GM23338 (cell line): ENCODE measurements at regions not wholly inside any gene's neighbourhood (a gene's known extent, or its start where the extent isn't known, plus 50 kb on each side); places are given as distances from the start of the nearest gene placed in this dataset.

Experiments used
- ATAC-seq: fragments of 200-7000 bp; cut with Tn5 transposase; 3 replicates; pipeline ENCODE4 v1.9.1; 2020
- DNase-seq: peaks from one replicate; pipeline ENCODE4 v3.0.0-alpha.2; 2015; ENCODE audit warnings: low spot score
- H2AFZ ChIP-seq: fragments of 200-600 bp; sonication (generic); 2 replicates; pipeline ENCODE4 v1.8.0; 2016; ENCODE audit warnings: antibody characterized with exemption, mild to moderate bottlenecking, moderate library complexity
- H3F3A ChIP-seq: fragments of 200-600 bp; sonication (generic); replicated peaks from 2 replicates; pipeline ENCODE4 v1.8.0; 2017; ENCODE audit warnings: antibody characterized with exemption, mixed run types, low read depth
- H3K27ac ChIP-seq: fragments of 200-600 bp; sonication (generic); 2 replicates; pipeline ENCODE4 v1.6.1; 2016; ENCODE audit warnings: low read depth
- H3K27me3 ChIP-seq: fragments of 200-600 bp; sonication (generic); 2 replicates; pipeline ENCODE4 v1.8.0; 2016; ENCODE audit warnings: mild to moderate bottlenecking, mixed run types, moderate library complexity; ENCODE audit not compliant: insufficient read depth
- H3K36me3 ChIP-seq: fragments of 200-600 bp; sonication (generic); 2 replicates; pipeline ENCODE4 v1.8.0; 2016; ENCODE audit warnings: mild to moderate bottlenecking; ENCODE audit not compliant: insufficient read depth
- H3K4me1 ChIP-seq: fragments of 200-600 bp; sonication (generic); 2 replicates; pipeline ENCODE4 v1.8.0; 2016; ENCODE audit warnings: mild to moderate bottlenecking, moderate library complexity; ENCODE audit not compliant: insufficient read depth
- H3K4me2 ChIP-seq: fragments of 200-600 bp; sonication (generic); 2 replicates; pipeline ENCODE4 v1.7.1; 2017; ENCODE audit warnings: mixed run types
- H3K4me3 ChIP-seq: fragments of 200-600 bp; sonication (generic); 2 replicates; pipeline ENCODE4 v1.6.1; 2016; ENCODE audit warnings: mixed run types
- H3K79me2 ChIP-seq: fragments of 200-600 bp; sonication (generic); replicated peaks from 2 replicates; pipeline ENCODE4 v1.8.0; 2017; ENCODE audit warnings: mild to moderate bottlenecking; ENCODE audit not compliant: insufficient read depth
- H3K9me2 ChIP-seq: fragments of 200-600 bp; sonication (generic); 2 replicates; pipeline ENCODE4 v1.8.0; 2017; ENCODE audit not compliant: insufficient read depth
- H4K20me1 ChIP-seq: fragments of 200-600 bp; sonication (generic); replicated peaks from 2 replicates; pipeline ENCODE4 v1.8.0; 2017; ENCODE audit warnings: mild to moderate bottlenecking; ENCODE audit not compliant: insufficient read depth
- H3K27ac Mint-ChIP-seq: 2 replicates; pipeline ENCODE4 v1.8.0; 2020; ENCODE audit warnings: inconsistent platforms, mild to moderate bottlenecking, moderate library complexity, mixed read lengths
- H3K27me3 Mint-ChIP-seq: 3 replicates; pipeline ENCODE4 v1.8.0; 2022; ENCODE audit warnings: low read depth, mild to moderate bottlenecking, moderate library complexity, mixed read lengths, inconsistent platforms; ENCODE audit not compliant: insufficient read depth, poor library complexity
- H3K36me3 Mint-ChIP-seq: 3 replicates; pipeline ENCODE4 v1.8.0; 2021; ENCODE audit warnings: low read depth, mild to moderate bottlenecking, inconsistent platforms, moderate library complexity, mixed read lengths
- H3K4me1 Mint-ChIP-seq: 3 replicates; pipeline ENCODE4 v1.8.0; 2020; ENCODE audit warnings: mild to moderate bottlenecking, inconsistent platforms, mixed read lengths
- H3K4me3 Mint-ChIP-seq: 3 replicates; pipeline ENCODE4 v1.8.0; 2021; ENCODE audit warnings: moderate library complexity, mild to moderate bottlenecking, inconsistent platforms, mixed read lengths
- H3K9me3 Mint-ChIP-seq: 3 replicates; pipeline ENCODE4 v1.8.0; 2020; ENCODE audit warnings: moderate library complexity, mild to moderate bottlenecking, inconsistent platforms, mixed read lengths
- CREB1 ChIP-seq: fragments of 250-450 bp; sonication (Bioruptor Pico); IDR thresholded peaks from 2 replicates; pipeline ENCODE4 v1.5.0; 2020; ENCODE audit warnings: low read depth, mild to moderate bottlenecking, moderate library complexity
- EZH2 ChIP-seq: fragments of 200-600 bp; sonication (generic); IDR thresholded peaks from one replicate; pipeline ENCODE4 v1.8.0; 2017; ENCODE audit warnings: antibody characterized with exemption, mild to moderate bottlenecking, low read depth; ENCODE audit not compliant: unreplicated experiment
- EZH2phosphoT487 ChIP-seq: fragments of 200-600 bp; sonication (generic); IDR thresholded peaks from one replicate; pipeline ENCODE4 v1.8.1; 2018; ENCODE audit warnings: antibody characterized with exemption; ENCODE audit not compliant: unreplicated experiment
- JUNB ChIP-seq: IDR thresholded peaks from one replicate; pipeline ENCODE4 v1.6.1; 2016; ENCODE audit warnings: antibody characterized with exemption; ENCODE audit not compliant: unreplicated experiment
- NANOG ChIP-seq: IDR thresholded peaks from 2 replicates; pipeline ENCODE4 v1.6.1; 2016; ENCODE audit warnings: antibody characterized with exemption, borderline replicate concordance
- POLR2AphosphoS5 ChIP-seq: IDR thresholded peaks from 2 replicates; pipeline ENCODE4 v1.6.1; 2016; ENCODE audit warnings: antibody characterized with exemption, low read depth
- STAT1 ChIP-seq: IDR thresholded peaks from one replicate; pipeline ENCODE4 v1.6.1; 2016; ENCODE audit warnings: antibody characterized with exemption; ENCODE audit not compliant: unreplicated experiment
- ZNF114 ChIP-seq: fragments of 250-450 bp; sonication (Bioruptor Pico); IDR thresholded peaks from 2 replicates; pipeline ENCODE4 v1.5.0; 2020; ENCODE audit warnings: mild to moderate bottlenecking, moderate library complexity
- ZNF331 ChIP-seq: fragments of 250-450 bp; sonication (Bioruptor Pico); IDR thresholded peaks from 2 replicates; pipeline ENCODE4 v1.5.0; 2020; ENCODE audit warnings: low read depth, mild to moderate bottlenecking, moderate library complexity
- TF ChIP-seq, protein P1 (sequence below): IDR thresholded peaks from one replicate; pipeline ENCODE4 v1.6.1; 2018; ENCODE audit warnings: antibody characterized with exemption; ENCODE audit not compliant: unreplicated experiment
- TF ChIP-seq, protein P2 (sequence below): IDR thresholded peaks from 2 replicates; pipeline ENCODE4 v1.6.1; 2016; ENCODE audit warnings: antibody characterized with exemption
- TF ChIP-seq, protein P3 (sequence below), 2 experiments: fragments of 200-600 bp in 1 of 2; sonication (generic) in 1 of 2; conservative IDR thresholded peaks; 2 replicates each; pipeline versions ENCODE4 v1.5.1 to v1.6.1; 2016 to 2017; ENCODE audit warnings: antibody characterized with exemption in 2 of 2, low read depth in 2 of 2, mild to moderate bottlenecking in 2 of 2, moderate library complexity in 1 of 2

DNA sequence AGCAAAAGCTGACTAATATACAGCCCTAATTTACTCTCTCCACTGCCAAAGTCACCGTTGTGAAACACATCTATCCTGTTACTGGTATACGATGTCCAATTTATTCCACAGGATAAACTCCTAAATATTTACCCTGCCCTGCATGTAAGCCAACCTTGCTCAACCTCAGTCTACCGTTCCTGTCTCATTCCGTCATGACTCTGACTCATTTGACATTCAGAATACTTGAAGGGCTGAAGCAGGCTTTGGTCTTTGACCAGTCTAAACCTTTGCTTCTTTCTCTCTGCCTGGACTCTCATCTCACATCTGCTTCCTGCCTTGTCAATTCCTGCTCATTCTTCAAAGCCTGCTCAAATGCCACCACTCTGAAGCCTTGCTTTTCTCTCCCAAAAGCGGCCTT lies 157.5 kb downstream of the SCP2D1 start:
- H3F3A ChIP-seq: no peaks in the 10 kb centered on the region
- H3K4me2 ChIP-seq: no peak overlapping the region
- H4K20me1 ChIP-seq: no peaks in the 10 kb centered on the region
- Mint-ChIP-seq H3K9me3 (no peaks in the 10 kb centered on the region), H3K4me1 (no peaks in the 10 kb centered on the region; the same call in 2 of the 3 replicates), H3K4me3 (no peak overlapping the region), H3K27me3 (peaks cover 2% of the 10 kb centered on the region), H3K27ac (no peak overlapping the region), H3K36me3 (no peaks in the 10 kb centered on the region)
- H3K4me1 ChIP-seq: no peaks in the 10 kb centered on the region
- TF ChIP-seq, protein P1, sequence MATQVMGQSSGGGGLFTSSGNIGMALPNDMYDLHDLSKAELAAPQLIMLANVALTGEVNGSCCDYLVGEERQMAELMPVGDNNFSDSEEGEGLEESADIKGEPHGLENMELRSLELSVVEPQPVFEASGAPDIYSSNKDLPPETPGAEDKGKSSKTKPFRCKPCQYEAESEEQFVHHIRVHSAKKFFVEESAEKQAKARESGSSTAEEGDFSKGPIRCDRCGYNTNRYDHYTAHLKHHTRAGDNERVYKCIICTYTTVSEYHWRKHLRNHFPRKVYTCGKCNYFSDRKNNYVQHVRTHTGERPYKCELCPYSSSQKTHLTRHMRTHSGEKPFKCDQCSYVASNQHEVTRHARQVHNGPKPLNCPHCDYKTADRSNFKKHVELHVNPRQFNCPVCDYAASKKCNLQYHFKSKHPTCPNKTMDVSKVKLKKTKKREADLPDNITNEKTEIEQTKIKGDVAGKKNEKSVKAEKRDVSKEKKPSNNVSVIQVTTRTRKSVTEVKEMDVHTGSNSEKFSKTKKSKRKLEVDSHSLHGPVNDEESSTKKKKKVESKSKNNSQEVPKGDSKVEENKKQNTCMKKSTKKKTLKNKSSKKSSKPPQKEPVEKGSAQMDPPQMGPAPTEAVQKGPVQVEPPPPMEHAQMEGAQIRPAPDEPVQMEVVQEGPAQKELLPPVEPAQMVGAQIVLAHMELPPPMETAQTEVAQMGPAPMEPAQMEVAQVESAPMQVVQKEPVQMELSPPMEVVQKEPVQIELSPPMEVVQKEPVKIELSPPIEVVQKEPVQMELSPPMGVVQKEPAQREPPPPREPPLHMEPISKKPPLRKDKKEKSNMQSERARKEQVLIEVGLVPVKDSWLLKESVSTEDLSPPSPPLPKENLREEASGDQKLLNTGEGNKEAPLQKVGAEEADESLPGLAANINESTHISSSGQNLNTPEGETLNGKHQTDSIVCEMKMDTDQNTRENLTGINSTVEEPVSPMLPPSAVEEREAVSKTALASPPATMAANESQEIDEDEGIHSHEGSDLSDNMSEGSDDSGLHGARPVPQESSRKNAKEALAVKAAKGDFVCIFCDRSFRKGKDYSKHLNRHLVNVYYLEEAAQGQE: no peak
- no peak for TF ChIP-seq NANOG
- H3K36me3 ChIP-seq: no peaks in the 10 kb centered on the region
- ATAC-seq (no peak), DNase-seq (no peak)
- no peaks in the 10 kb centered on the region for H3K27me3 ChIP-seq
- H2AFZ ChIP-seq: no peak overlapping the region
- H3K4me3 ChIP-seq: no peak overlapping the region
- no peak overlapping the region for H3K27ac ChIP-seq
- H3K79me2 ChIP-seq: no peaks in the 10 kb centered on the region
- peaks cover 19% of the 10 kb centered on the region; the same call in 1 of the 2 replicates for H3K9me2 ChIP-seq

DNA sequence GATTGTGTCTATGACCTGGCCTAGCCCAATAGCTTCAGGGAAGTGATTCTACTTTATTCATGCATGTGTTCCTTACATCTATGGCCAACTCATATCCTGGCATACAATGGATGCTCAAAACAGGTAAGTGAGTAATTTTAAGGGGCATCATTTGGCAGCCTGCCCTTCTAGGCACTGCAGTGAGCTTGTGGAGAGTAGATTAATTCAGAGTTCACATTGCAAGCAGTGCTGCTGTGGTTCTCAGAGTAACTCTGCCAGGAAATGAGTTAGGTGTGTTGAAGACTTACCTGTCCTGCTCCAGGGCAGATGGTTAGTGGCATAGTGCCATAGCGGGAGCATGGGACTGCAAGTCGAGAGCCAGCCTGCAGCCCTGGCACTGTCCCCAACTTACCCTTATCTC lies 158.0 kb downstream of the SCP2D1 start:
- ATAC-seq (no peak), DNase-seq (no peak)
- H3K4me3 Mint-ChIP-seq: no peak overlapping the region
- H3K27me3 Mint-ChIP-seq: peaks cover 2% of the 10 kb centered on the region
- no peak overlapping the region for H2AFZ ChIP-seq
- no peak overlapping the region for H3K27ac Mint-ChIP-seq
- H3K4me3 ChIP-seq: no peak overlapping the region
- no peaks in the 10 kb centered on the region for H3K36me3 Mint-ChIP-seq
- no peaks in the 10 kb centered on the region for H3K9me3 Mint-ChIP-seq
- peaks cover 19% of the 10 kb centered on the region; the same call in 1 of the 2 replicates for H3K9me2 ChIP-seq
- no peaks in the 10 kb centered on the region for H4K20me1 ChIP-seq
- H3F3A ChIP-seq: no peaks in the 10 kb centered on the region
- no peaks in the 10 kb centered on the region for H3K79me2 ChIP-seq
- H3K4me1 Mint-ChIP-seq: no peaks in the 10 kb centered on the region; the same call in 2 of the 3 replicates
- H3K27ac ChIP-seq: no peak overlapping the region
- no peak overlapping the region for H3K4me2 ChIP-seq
- no peaks in the 10 kb centered on the region for H3K36me3 ChIP-seq
- H3K4me1 ChIP-seq: no peaks in the 10 kb centered on the region
- H3K27me3 ChIP-seq: no peaks in the 10 kb centered on the region
- no peak for TF ChIP-seq JUNB
- TF ChIP-seq ZNF114: no peak
- TF ChIP-seq EZH2phosphoT487: no peak
- TF ChIP-seq, protein P2, sequence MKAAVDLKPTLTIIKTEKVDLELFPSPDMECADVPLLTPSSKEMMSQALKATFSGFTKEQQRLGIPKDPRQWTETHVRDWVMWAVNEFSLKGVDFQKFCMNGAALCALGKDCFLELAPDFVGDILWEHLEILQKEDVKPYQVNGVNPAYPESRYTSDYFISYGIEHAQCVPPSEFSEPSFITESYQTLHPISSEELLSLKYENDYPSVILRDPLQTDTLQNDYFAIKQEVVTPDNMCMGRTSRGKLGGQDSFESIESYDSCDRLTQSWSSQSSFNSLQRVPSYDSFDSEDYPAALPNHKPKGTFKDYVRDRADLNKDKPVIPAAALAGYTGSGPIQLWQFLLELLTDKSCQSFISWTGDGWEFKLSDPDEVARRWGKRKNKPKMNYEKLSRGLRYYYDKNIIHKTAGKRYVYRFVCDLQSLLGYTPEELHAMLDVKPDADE: no peak
- no peak for TF ChIP-seq CREB1 (CRISPR knock-in tag)
- TF ChIP-seq NANOG: no peak
- TF ChIP-seq, protein P3, sequence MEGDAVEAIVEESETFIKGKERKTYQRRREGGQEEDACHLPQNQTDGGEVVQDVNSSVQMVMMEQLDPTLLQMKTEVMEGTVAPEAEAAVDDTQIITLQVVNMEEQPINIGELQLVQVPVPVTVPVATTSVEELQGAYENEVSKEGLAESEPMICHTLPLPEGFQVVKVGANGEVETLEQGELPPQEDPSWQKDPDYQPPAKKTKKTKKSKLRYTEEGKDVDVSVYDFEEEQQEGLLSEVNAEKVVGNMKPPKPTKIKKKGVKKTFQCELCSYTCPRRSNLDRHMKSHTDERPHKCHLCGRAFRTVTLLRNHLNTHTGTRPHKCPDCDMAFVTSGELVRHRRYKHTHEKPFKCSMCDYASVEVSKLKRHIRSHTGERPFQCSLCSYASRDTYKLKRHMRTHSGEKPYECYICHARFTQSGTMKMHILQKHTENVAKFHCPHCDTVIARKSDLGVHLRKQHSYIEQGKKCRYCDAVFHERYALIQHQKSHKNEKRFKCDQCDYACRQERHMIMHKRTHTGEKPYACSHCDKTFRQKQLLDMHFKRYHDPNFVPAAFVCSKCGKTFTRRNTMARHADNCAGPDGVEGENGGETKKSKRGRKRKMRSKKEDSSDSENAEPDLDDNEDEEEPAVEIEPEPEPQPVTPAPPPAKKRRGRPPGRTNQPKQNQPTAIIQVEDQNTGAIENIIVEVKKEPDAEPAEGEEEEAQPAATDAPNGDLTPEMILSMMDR (conservative IDR thresholded peaks at IDR 0.05; ENCODE audit: low read depth in 2 of 2): no peak
- TF ChIP-seq EZH2: no peak
- TF ChIP-seq ZNF331 (CRISPR knock-in tag): no peak
- TF ChIP-seq, protein P1: no peak
- TF ChIP-seq POLR2AphosphoS5: no peak
- TF ChIP-seq STAT1: no peak
